HEK293 (cell line): ENCODE measurements at regions not wholly inside any gene's neighbourhood (a gene's known extent, or its start where the extent isn't known, plus 50 kb on each side); places are given as distances from the start of the nearest gene placed in this dataset.
A peak's percentile ranks its signal among the peaks of the same experiment; 100 is the strongest.

Experiments
- CTCF ChIA-PET: fragments of 350-600 bp; formaldehyde crosslinking; extraction: SDS; loops from one replicate; lab custom pipeline; 2021; ENCODE audit warnings: antibody characterized with exemption; lab: Yijun Ruan, JAX
- POLR2A ChIA-PET: fragments of 300-600 bp; formaldehyde crosslinking; extraction: SDS; loops from one replicate; lab custom pipeline; 2020; ENCODE audit warnings: antibody characterized with exemption, inconsistent platforms; lab: Yijun Ruan, JAX
- H3K27ac ChIP-seq: fragments of 200-500 bp; sonication (Bioruptor generic); 2 replicates; pipeline ENCODE4 v1.5.1; 2014; ENCODE audit warnings: low read depth, low read length, control low read depth, inconsistent platforms; ENCODE audit errors: extremely low read depth
- H3K36me3 ChIP-seq, 2 experiments: fragments of 200-500 bp in 1 of 2; sonication (Bioruptor generic) in 1 of 2; 1 replicate in 1 of 2; 2 replicates in 1 of 2; pipeline ENCODE4 v1.5.1; 2014 to 2017; ENCODE audit warnings: inconsistent platforms in 2 of 2, low read length in 2 of 2; ENCODE audit not compliant: control insufficient read depth in 2 of 2, insufficient read depth in 1 of 2
- H3K4me1 ChIP-seq: fragments of 200-500 bp; sonication (Bioruptor generic); 2 replicates; pipeline ENCODE4 v1.5.1; 2014; ENCODE audit warnings: mild to moderate bottlenecking, low read length, inconsistent platforms; ENCODE audit not compliant: control insufficient read depth, insufficient read depth
- H3K4me3 ChIP-seq: 2 replicates; pipeline ENCODE4 v1.5.1; 2011; ENCODE audit warnings: low read depth, mild to moderate bottlenecking, control low read depth, low read length, moderate library complexity
- H3K9me3 ChIP-seq: fragments of 200-500 bp; sonication (Bioruptor generic); 2 replicates; pipeline ENCODE4 v1.5.1; 2014; ENCODE audit warnings: low read depth, low read length, inconsistent platforms; ENCODE audit not compliant: control insufficient read depth, insufficient read depth
- CTCF ChIP-seq: fragments of 450-650 bp; formaldehyde crosslinking; IDR thresholded peaks from 2 replicates; pipeline ENCODE4 v1.5.1; 2016; ENCODE audit warnings: missing biosample characterization, missing genetic modification characterization
- ELK4 ChIP-seq: IDR thresholded peaks from 2 replicates; pipeline ENCODE4 v1.6.1; 2011; ENCODE audit warnings: mild to moderate bottlenecking, low read depth, low read length, borderline replicate concordance
- GFI1B ChIP-seq: fragments of 450-650 bp; formaldehyde crosslinking; IDR thresholded peaks from 2 replicates; pipeline ENCODE4 v1.5.1; 2016; ENCODE audit warnings: missing biosample characterization, missing genetic modification characterization
- MYNN ChIP-seq: fragments of 450-650 bp; formaldehyde crosslinking; IDR thresholded peaks from 2 replicates; pipeline ENCODE4 v1.5.1; 2016; ENCODE audit warnings: missing biosample characterization, missing genetic modification characterization, borderline replicate concordance
- ZNF18 ChIP-seq: fragments of 450-650 bp; formaldehyde crosslinking; IDR thresholded peaks from 2 replicates; pipeline ENCODE4 v1.5.1; 2016; ENCODE audit warnings: missing biosample characterization, missing genetic modification characterization
- ZNF214 ChIP-seq: fragments of 450-650 bp; formaldehyde crosslinking; IDR thresholded peaks from 2 replicates; pipeline ENCODE4 v1.5.1; 2017; ENCODE audit warnings: missing biosample characterization, mild to moderate bottlenecking, missing genetic modification characterization, borderline replicate concordance
- ZNF223 ChIP-seq: fragments of 450-650 bp; formaldehyde crosslinking; IDR thresholded peaks from 2 replicates; pipeline ENCODE4 v1.5.1; 2016; ENCODE audit warnings: missing biosample characterization, missing genetic modification characterization
- ZNF335 ChIP-seq: fragments of 450-650 bp; formaldehyde crosslinking; conservative IDR thresholded peaks from 2 replicates; pipeline ENCODE4 v1.5.1; 2016; ENCODE audit warnings: missing biosample characterization, missing genetic modification characterization
- ZNF362 ChIP-seq: fragments of 450-650 bp; formaldehyde crosslinking; IDR thresholded peaks from 2 replicates; pipeline ENCODE4 v1.5.1; 2016; ENCODE audit warnings: missing biosample characterization, missing genetic modification characterization
- ZNF549 ChIP-seq: fragments of 450-650 bp; IDR thresholded peaks from 2 replicates; pipeline ENCODE4 v1.5.1; 2018; ENCODE audit warnings: missing biosample characterization, missing genetic modification characterization, mild to moderate bottlenecking, inconsistent platforms, moderate library complexity
- ZNF560 ChIP-seq: fragments of 450-650 bp; formaldehyde crosslinking; IDR thresholded peaks from 2 replicates; pipeline ENCODE4 v1.5.1; 2017; ENCODE audit warnings: missing biosample characterization, missing genetic modification characterization, borderline replicate concordance
- ZNF596 ChIP-seq: fragments of 450-650 bp; IDR thresholded peaks from 2 replicates; pipeline ENCODE4 v1.5.0; 2018; ENCODE audit warnings: missing biosample characterization, mild to moderate bottlenecking, missing genetic modification characterization, moderate library complexity
- ZNF610 ChIP-seq: fragments of 450-650 bp; formaldehyde crosslinking; IDR thresholded peaks from 2 replicates; pipeline ENCODE4 v1.5.1; 2016; ENCODE audit warnings: missing biosample characterization, missing genetic modification characterization, borderline replicate concordance
- ZNF791 ChIP-seq: fragments of 450-650 bp; formaldehyde crosslinking; IDR thresholded peaks from 2 replicates; pipeline ENCODE4 v1.5.1; 2016; ENCODE audit warnings: missing biosample characterization, missing genetic modification characterization
- ZNF792 ChIP-seq: fragments of 450-650 bp; formaldehyde crosslinking; IDR thresholded peaks from 2 replicates; pipeline ENCODE4 v1.5.1; 2016; ENCODE audit warnings: missing biosample characterization, missing genetic modification characterization

GRCh38 chr6:160804639-160805038 is 102.6 kb downstream of the PLG start:
- no peak overlapping the region for H3K4me3 ChIP-seq
- TF ChIP-seq MYNN (tag by site-specific recombination) (no peak), ZNF549 (tag by site-specific recombination) (peak; percentile 44; the same call in 1 of the 2 replicates)
- no peaks in the 10 kb centered on the region for H3K36me3 ChIP-seq
- CTCF ChIA-PET = no interaction called here
- H3K27ac ChIP-seq = no peak overlapping the region
- H3K9me3 ChIP-seq = no peaks in the 10 kb centered on the region
- no peaks in the 10 kb centered on the region for H3K4me1 ChIP-seq
- POLR2A ChIA-PET = no interaction called here

DNA sequence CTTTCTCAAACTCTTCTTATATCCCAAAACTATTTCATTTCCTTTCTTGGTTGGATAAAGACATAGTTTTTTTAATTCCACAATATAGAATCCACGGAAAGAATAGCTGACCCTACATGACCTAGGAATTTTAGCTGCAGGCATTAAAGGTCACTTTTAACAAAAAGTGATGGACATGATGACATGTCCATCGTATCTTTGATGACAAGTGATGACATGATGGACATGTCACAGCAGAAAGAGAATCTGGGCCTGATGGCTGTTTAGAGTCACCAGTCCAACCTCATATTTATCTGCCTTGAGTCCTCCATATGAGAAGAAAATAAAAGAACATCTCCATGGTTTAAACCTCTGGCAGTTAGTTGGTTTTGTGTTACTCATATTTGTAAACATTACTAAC is 106.2 kb downstream of the PLG start:
- Histone ChIP-seq H3K4me1 (peaks cover 4% of the 10 kb centered on the region; the same call in 1 of the 2 replicates), H3K4me3 (no peak overlapping the region)
- POLR2A ChIA-PET = no interaction called here

More for the DNA sequence above, 106.2 kb downstream of the PLG start:
- no peaks in the 10 kb centered on the region for H3K36me3 ChIP-seq
- H3K27ac ChIP-seq = no peak overlapping the region
- TF ChIP-seq ZNF18 (tag by site-specific recombination) (no peak), ZNF596 (tag by site-specific recombination) (no peak), ZNF791 (tag by site-specific recombination) (no peak), ZNF560 (no peak), ZNF214 (tag by site-specific recombination) (no peak), CTCF (tag by site-specific recombination) (no peak), GFI1B (tag by site-specific recombination) (no peak), ZNF792 (tag by site-specific recombination) (no peak), ELK4 (no peak), ZNF362 (tag by site-specific recombination) (no peak), ZNF223 (tag by site-specific recombination) (no peak), ZNF335 (tag by site-specific recombination) (no peak), ZNF610 (no peak)
- no peaks in the 10 kb centered on the region for H3K9me3 ChIP-seq
- CTCF ChIA-PET = interaction anchor here (0.7 to 1.0 kb wide), 2 partner anchors 42 to 75 kb away, joined by 3 read pairs; no protein-coding TSS in a partner anchor
